HG02642 (cell line): ENCODE measurements at regions not wholly inside any gene's neighbourhood (a gene's known extent, or its start where the extent isn't known, plus 50 kb on each side); places are given as distances from the start of the nearest gene placed in this dataset.
"Not testable (repeated sequence)": the region's sequence is repeated elsewhere in the genome, so short reads cannot be mapped to it uniquely, and the experiment has no call there.

Experiments used
- ATAC-seq: cut with Tn5 transposase; IDR thresholded peaks from one replicate; pipeline ENCODE4 v1.9.1; 2021; ENCODE audit warnings: mild to moderate bottlenecking; ENCODE audit not compliant: unreplicated experiment, poor library complexity

GRCh38 chr7:101707587-101707986, 78.5 kb upstream of the MYL10 start:
- no peak for ATAC-seq

GRCh38 chr7:101708223-101708622, 79.1 kb upstream of the MYL10 start:
- no peak for ATAC-seq

DNA sequence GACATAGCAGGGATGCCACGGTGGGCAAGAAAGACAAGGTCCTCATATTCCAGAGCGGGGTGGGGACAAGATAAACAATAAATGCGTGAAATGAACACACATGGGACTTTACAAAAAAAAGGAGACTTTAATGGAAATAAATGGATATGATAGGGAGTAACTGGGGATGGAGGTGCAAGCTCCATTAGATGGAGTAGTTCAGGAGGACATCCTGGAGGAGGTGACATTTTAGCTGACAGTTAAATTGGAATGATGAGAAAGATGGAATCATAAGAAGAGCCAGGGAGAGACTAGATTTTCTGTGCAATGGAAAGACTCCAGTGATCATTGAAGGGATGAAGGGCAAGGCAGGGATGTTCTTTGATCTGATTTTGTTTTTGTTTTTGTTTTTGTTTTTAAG, 83.6 kb upstream of the MYL10 start:
- no peak for ATAC-seq

GRCh38 chr7:101714097-101714496, 85.0 kb upstream of the MYL10 start:
- ATAC-seq, result no peak

DNA sequence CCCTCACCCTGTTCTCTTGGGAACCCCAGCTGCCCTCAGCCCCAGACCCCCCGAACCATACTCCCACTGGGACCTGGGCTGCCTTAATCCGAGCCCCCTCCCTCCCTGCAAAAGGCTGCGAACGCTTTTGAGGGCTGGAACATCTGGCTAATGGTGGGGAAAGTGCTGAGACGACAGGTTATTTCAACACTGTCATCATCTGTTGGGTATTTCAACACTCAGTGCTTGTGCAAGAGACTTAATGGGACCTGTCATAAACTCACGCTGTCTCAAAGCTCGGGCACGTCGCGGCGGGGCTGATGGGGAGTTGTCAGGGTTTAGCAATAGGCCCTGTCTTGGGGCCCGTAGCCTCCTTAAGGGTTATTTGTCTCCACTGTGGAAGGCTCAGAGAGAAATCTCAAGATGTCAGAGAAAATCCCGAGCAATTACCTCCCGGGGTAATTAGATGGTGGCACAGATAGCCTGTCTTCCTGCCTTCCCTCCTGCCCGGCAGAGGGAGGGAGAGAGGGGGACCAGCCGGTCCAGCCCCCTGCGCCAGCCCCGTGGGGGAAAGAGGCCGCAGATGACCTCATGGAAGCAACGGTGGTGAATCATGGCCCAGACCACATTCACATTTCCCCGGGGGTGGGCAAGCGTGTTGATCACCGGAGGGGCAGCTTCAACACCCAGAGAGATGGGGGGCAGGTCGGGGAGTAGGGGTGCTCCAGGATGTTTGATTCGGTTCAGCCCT, 88.7 kb upstream of the MYL10 start:
- no peak for ATAC-seq

GRCh38 chr7:101718363-101719122, 89.4 kb upstream of the MYL10 start:
- no peak for ATAC-seq

DNA sequence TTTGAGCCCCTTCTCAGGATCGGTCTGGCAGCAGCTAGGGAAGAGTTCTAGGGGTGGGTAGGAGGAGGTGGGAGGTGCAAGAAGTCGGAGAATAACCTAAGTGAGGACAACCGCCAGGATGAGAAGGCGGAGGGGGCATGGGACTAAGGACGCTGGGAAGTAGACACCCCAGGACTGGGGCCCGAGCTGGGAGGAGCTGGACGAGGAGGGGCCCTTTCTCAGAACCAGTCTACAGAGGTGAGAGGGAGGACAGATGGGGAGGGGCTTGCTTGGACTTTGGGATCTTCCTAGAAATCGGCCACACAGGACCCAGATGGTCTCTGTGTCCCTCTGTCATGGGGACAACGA, 90.0 kb upstream of the MYL10 start:
- ATAC-seq, result no peak

- ATAC-seq, result no peak
These were observed 91.2 kb upstream of the MYL10 start for GRCh38 chr7:101720324-101720723.

- no peak for ATAC-seq
These were observed 93.2 kb upstream of the MYL10 start for GRCh38 chr7:101722247-101722646.

GRCh38 chr7:101723835-101724234, 93.6 kb upstream of the CUX1 start:
- ATAC-seq, result no peak

GRCh38 chr7:101724957-101725356, 92.5 kb upstream of the CUX1 start:
- no peak for ATAC-seq

DNA sequence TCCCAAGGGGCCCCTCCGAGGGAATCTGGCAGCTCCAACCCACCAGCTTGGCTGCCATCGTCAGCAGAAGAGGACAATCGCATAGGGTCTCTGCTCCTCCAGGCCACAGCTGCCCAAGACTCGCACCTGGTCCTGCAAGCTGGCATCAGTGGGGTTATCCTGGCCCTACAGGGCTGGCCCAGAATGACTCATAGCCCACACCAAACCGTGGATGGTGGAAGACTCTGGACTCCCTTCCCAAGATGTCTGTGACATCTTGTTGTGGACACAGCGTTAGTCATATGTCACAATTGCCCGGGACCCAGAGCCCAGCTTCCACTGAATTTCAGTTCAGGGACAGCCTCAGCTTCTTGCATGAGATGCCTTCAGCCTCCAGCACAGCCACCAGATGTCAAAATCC, 91.5 kb upstream of the CUX1 start:
- no peak for ATAC-seq

DNA sequence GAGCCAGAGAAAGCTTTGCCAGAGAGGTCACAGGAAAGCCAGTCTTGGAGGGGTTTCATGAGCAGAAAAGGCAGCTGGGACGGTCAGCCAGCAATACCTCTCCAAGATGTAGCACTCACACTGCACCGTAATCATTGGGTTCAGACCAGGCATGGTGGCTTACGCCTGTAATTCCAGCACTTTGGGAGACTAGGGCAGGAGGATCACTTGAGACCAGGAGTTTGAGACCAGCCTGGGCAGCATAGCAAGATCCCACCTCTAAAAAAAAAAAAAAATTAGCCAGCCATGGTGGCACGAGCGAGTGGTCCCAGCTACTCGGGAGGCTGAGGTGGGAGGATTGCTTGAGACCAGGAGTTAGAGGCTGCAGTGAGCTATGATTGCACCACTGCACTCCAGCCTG, 90.2 kb upstream of the CUX1 start:
- ATAC-seq, result no peak

DNA sequence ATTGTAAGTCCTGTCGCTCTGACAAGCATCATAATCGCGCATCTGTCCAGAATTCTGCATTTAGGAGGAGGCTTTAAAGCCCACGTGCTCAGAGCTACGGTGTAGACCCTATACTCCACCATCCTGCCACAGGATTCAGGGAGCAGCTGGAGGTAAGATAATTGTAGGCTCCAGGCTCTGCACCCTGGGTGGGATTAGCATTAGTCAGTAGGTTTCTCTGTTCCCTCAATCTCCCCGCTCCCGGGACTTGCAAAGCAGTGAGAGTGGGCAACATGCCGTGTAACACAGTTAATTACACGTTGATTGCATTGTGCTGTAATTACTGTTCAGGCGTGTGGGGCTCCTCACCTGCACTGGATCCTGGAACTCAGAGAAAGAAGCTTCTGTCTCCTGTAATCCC, 89.3 kb upstream of the CUX1 start:
- no peak for ATAC-seq

GRCh38 chr7:101728873-101729240, 88.6 kb upstream of the CUX1 start:
- not testable (repeated sequence) for ATAC-seq

DNA sequence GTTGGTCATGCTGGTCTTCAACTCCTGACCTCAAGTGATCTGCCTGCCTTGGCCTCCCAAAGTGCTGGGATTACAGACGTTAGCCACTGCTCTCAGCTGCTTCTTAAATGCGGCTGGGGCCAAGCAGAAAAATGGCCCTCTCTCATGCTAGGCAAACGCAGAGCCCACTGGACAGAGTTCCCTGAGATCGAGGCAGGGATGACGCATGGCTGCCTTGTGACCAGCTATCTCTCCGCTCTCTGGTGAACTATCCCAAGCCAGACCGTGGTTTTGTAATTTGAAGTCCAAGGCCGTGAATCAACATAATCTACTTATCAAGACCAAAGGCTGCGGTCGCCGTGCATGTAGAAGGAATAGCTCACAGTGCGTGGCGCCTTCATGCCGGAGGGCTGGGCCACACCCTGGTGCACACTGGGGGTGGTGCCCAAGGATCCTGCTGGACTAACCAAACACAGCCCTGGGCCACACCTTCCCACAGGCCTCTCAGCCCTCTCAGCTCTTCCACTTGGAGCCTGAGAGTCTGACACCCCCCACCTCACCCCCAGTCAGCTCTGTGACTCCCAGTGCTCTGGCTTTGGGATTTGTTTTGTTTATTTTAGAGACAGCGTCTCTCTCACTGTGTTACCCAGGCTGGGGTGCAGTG, 88.1 kb upstream of the CUX1 start:
- ATAC-seq, result no peak

DNA sequence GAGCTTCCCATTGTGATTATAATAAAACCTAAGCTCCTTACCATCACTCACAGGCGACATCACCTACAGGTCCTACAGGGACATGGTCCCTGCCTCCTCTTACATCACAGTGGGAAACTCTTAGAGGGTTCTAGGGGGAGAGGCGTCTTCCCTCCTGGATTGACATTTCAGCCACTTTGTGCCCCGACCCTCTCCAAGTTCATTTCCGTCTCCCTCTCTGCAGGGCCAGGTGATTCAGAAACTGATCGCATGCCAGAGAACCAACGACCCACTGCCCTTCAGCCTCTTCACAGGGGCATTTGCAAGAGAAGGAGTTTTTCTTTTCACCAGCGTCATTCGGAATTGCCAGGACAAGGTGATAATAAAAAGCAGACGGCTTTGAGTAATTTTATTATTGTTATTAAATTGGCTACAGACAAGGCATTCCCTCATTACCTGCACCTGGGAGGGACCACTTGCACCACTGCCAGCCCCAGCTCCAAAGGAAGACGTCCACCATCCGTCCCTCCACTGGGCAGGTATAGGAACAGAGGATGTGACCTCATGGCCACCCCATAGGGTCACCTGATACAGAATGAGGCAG, 85.8 kb upstream of the CUX1 start:
- ATAC-seq, result no peak

GRCh38 chr7:101733713-101734475, 83.5 kb upstream of the CUX1 start:
- no peak for ATAC-seq

GRCh38 chr7:101736084-101736483, 81.3 kb upstream of the CUX1 start:
- no peak for ATAC-seq

DNA sequence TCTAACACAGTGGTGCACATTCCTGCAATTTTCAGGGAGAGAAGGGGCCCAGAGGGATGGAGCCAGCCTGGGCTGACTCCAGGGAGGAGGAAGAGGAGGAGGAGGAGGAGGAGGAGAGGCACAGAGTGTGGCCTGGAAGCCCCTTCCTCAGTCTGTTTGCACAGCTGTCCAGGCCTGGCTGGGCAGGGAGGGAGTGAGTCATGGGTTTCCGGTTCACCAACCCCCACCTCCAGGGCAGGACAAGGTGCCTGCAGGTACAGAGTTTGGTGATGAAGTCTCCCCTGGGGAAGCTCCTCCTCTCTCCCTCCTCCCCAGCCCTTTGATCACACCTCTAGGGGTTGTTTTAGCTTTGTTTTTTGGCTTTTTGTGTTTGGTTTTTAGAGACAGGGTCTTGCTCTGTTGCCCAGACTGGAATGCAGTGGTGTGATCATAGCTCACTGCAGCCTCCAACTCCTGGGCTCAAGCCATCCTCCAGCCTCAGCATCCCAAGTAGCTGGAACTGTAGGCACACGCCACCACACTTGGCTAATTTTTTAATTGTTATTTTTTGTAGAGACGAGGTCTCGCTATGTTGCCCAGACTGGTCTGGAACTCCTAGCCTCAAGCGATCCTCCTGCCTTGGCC, 77.5 kb upstream of the CUX1 start:
- no peak for ATAC-seq
